ENCODE measurements at regions not wholly inside any gene's neighbourhood (a gene's known extent, or its start where the extent isn't known, plus 50 kb on each side); places are given as distances from the start of the nearest gene placed in this dataset.
A peak's percentile ranks its signal among the peaks of the same experiment; 100 is the strongest.

- Mint-ChIP-seq H3K27me3 (ENCODE audit: insufficient read depth, unreplicated experiment) (no peaks in the 10 kb centered on the region), H3K4me1 (ENCODE audit: insufficient read depth, unreplicated experiment) (peaks cover 10% of the 10 kb centered on the region), H3K27ac (ENCODE audit: low read depth, unreplicated experiment) (no peak overlapping the region), H3K36me3 (ENCODE audit: insufficient read depth, unreplicated experiment) (no peaks in the 10 kb centered on the region), H3K9me3 (ENCODE audit: unreplicated experiment) (no peaks in the 10 kb centered on the region), H3K4me3 (ENCODE audit: unreplicated experiment) (no peak overlapping the region)
- POLR2A ChIA-PET = interaction anchor here (0.6 kb wide), 1 partner anchor 1030 kb away, joined by 4 read pairs; no protein-coding TSS in a partner anchor
- DNase-seq (ENCODE audit: unreplicated experiment) = no peak
- TF ChIP-seq CTCF (IDR thresholded peaks at IDR 0.05; ENCODE audit: unreplicated experiment) = no peak
- CTCF ChIA-PET = interaction anchor here (0.7 to 1.3 kb wide), 2 partner anchors 9 to 30 kb away, joined by 3 to 4 read pairs; no protein-coding TSS in a partner anchor
- intact Hi-C loops (cut with micrococcal nuclease) = no loop called here
- BruUV-seq (replicated peaks) = no TSS peak
Measured at GRCh38 chr5:9889511-9889910, 259.4 kb upstream of the TAS2R1 start.

- peaks cover 10% of the 10 kb centered on the region for H3K4me1 Mint-ChIP-seq (ENCODE audit: insufficient read depth, unreplicated experiment)
- peak overlapping the region; percentile 5 for H3K27ac Mint-ChIP-seq (ENCODE audit: low read depth, unreplicated experiment)
- H3K9me3 Mint-ChIP-seq (ENCODE audit: unreplicated experiment) = no peaks in the 10 kb centered on the region
- no peak for TF ChIP-seq CTCF (IDR thresholded peaks at IDR 0.05; ENCODE audit: unreplicated experiment)
- no peak overlapping the region for H3K4me3 Mint-ChIP-seq (ENCODE audit: unreplicated experiment)
- BruUV-seq (replicated peaks) = no TSS peak
- DNase-seq (ENCODE audit: unreplicated experiment) = peak; percentile 86
- intact Hi-C loops (cut with micrococcal nuclease) = no loop called here
- ChIA-PET POLR2A (interaction anchor here (0.6 kb wide), 1 partner anchor 155 kb away, joined by 3 read pairs; no protein-coding TSS in a partner anchor), CTCF (interaction anchor here (0.7 to 1.6 kb wide), 2 partner anchors 11 to 306 kb away, joined by 3 read pairs; no protein-coding TSS in a partner anchor)
- H3K27me3 Mint-ChIP-seq (ENCODE audit: insufficient read depth, unreplicated experiment) = no peaks in the 10 kb centered on the region
- H3K36me3 Mint-ChIP-seq (ENCODE audit: insufficient read depth, unreplicated experiment) = no peaks in the 10 kb centered on the region
Measured at GRCh38 chr5:9888501-9888901, 258.4 kb upstream of the TAS2R1 start.

GRCh38 chr5:9885164-9885563 lies 255.0 kb upstream of the TAS2R1 start:
- BruUV-seq (replicated peaks) = no TSS peak
- CTCF ChIA-PET = interaction anchor here (0.6 to 1.3 kb wide), 2 partner anchors 10 to 14 kb away, joined by 3 to 4 read pairs; no protein-coding TSS in a partner anchor
- intact Hi-C loops (cut with micrococcal nuclease) = no loop called here
- Mint-ChIP-seq H3K36me3 (ENCODE audit: insufficient read depth, unreplicated experiment) (no peaks in the 10 kb centered on the region), H3K27me3 (ENCODE audit: insufficient read depth, unreplicated experiment) (no peaks in the 10 kb centered on the region), H3K9me3 (ENCODE audit: unreplicated experiment) (no peaks in the 10 kb centered on the region), H3K4me3 (ENCODE audit: unreplicated experiment) (no peak overlapping the region), H3K4me1 (ENCODE audit: insufficient read depth, unreplicated experiment) (peaks cover 10% of the 10 kb centered on the region), H3K27ac (ENCODE audit: low read depth, unreplicated experiment) (no peak overlapping the region)
- TF ChIP-seq CTCF (IDR thresholded peaks at IDR 0.05; ENCODE audit: unreplicated experiment) = no peak
- POLR2A ChIA-PET = no interaction called here
- no peak for DNase-seq (ENCODE audit: unreplicated experiment)

GRCh38 chr5:9878206-9878605 lies 248.1 kb upstream of the TAS2R1 start:
- intact Hi-C loops (cut with micrococcal nuclease) = no loop called here
- no peak for TF ChIP-seq CTCF (IDR thresholded peaks at IDR 0.05; ENCODE audit: unreplicated experiment)
- no peaks in the 10 kb centered on the region for H3K27me3 Mint-ChIP-seq (ENCODE audit: insufficient read depth, unreplicated experiment)
- no peak overlapping the region for H3K4me3 Mint-ChIP-seq (ENCODE audit: unreplicated experiment)
- no peak for DNase-seq (ENCODE audit: unreplicated experiment)
- H3K27ac Mint-ChIP-seq (ENCODE audit: low read depth, unreplicated experiment) = no peak overlapping the region
- ChIA-PET CTCF (interaction anchor here (0.6 kb wide), 1 partner anchor 279 kb away, joined by 3 read pairs; no protein-coding TSS in a partner anchor), POLR2A (no interaction called here)
- no peaks in the 10 kb centered on the region for H3K4me1 Mint-ChIP-seq (ENCODE audit: insufficient read depth, unreplicated experiment)
- no peaks in the 10 kb centered on the region for H3K9me3 Mint-ChIP-seq (ENCODE audit: unreplicated experiment)
- no peaks in the 10 kb centered on the region for H3K36me3 Mint-ChIP-seq (ENCODE audit: insufficient read depth, unreplicated experiment)
- no TSS peak for BruUV-seq (replicated peaks)

All from MCF 10A (cell line).